Hematopoietic multipotent progenitor cell treated with erythropoietin and hydrocortisone succinate and interleukin-3 and kit ligand, for 4 days (in vitro differentiated cells): ENCODE measurements at regions not wholly inside any gene's neighbourhood (a gene's known extent, or its start where the extent isn't known, plus 50 kb on each side); places are given as distances from the start of the nearest gene placed in this dataset.

Source experiments
- DNase-seq: peaks from one replicate; pipeline ENCODE4 v3.0.0-alpha.2; 2015

- DNase-seq = no peak
Observed at GRCh38 chr13:110097013-110097412, 209.9 kb downstream of the COL4A1 start.

GRCh38 chr13:110092831-110093247 is 214.1 kb downstream of the COL4A1 start:
- no peak for DNase-seq

GRCh38 chr13:110089815-110090214 is 217.1 kb downstream of the COL4A1 start:
- no peak for DNase-seq

- no peak for DNase-seq
Observed at GRCh38 chr13:110089100-110089499, 217.9 kb downstream of the COL4A1 start.

- DNase-seq = no peak
Observed at GRCh38 chr13:110073982-110074381, 233.0 kb downstream of the COL4A1 start.

- DNase-seq = no peak
Observed at GRCh38 chr13:110070511-110071120, 236.3 kb downstream of the COL4A1 start.

- no peak for DNase-seq
Observed at GRCh38 chr13:110070046-110070445, 236.9 kb downstream of the COL4A1 start.

- DNase-seq = no peak
Observed at GRCh38 chr13:110068176-110068473, 238.8 kb downstream of the COL4A1 start.

- peak; percentile 32 for DNase-seq
Observed at GRCh38 chr13:110067355-110068175, 239.4 kb downstream of the COL4A1 start.

- no peak for DNase-seq
Observed at GRCh38 chr13:110065780-110066179, 241.2 kb downstream of the COL4A1 start.

GRCh38 chr13:110063490-110064421 is 243.2 kb downstream of the COL4A1 start:
- DNase-seq = no peak

- DNase-seq = no peak
Observed at GRCh38 chr13:110062777-110063442, 244.0 kb downstream of the COL4A1 start.

- no peak for DNase-seq
Observed at GRCh38 chr13:110062077-110062776, 244.7 kb downstream of the COL4A1 start.

GRCh38 chr13:110061270-110061669 is 245.7 kb downstream of the COL4A1 start:
- no peak for DNase-seq

- no peak for DNase-seq
Observed at GRCh38 chr13:110057052-110057451, 249.9 kb downstream of the COL4A1 start.

- no peak for DNase-seq
Observed at GRCh38 chr13:110056640-110057039, 250.3 kb downstream of the COL4A1 start.

GRCh38 chr13:110055089-110055488 is 251.9 kb downstream of the COL4A1 start:
- peak; percentile 23 for DNase-seq

- no peak for DNase-seq
Observed at GRCh38 chr13:110054041-110054440, 252.9 kb downstream of the COL4A1 start.

- peak; percentile 65 for DNase-seq
Observed at GRCh38 chr13:110047496-110047895, 259.5 kb downstream of the COL4A1 start.

GRCh38 chr13:110046811-110047210 is 260.1 kb downstream of the COL4A1 start:
- peak; percentile 7 for DNase-seq

- DNase-seq = no peak
Observed at GRCh38 chr13:110045919-110046318, 259.5 kb upstream of the IRS2 start.

- DNase-seq = no peak
Observed at GRCh38 chr13:110045202-110045601, 258.8 kb upstream of the IRS2 start.
